ENCODE measurements at regions not wholly inside any gene's neighbourhood (a gene's known extent, or its start where the extent isn't known, plus 50 kb on each side); places are given as distances from the start of the nearest gene placed in this dataset.

DNA sequence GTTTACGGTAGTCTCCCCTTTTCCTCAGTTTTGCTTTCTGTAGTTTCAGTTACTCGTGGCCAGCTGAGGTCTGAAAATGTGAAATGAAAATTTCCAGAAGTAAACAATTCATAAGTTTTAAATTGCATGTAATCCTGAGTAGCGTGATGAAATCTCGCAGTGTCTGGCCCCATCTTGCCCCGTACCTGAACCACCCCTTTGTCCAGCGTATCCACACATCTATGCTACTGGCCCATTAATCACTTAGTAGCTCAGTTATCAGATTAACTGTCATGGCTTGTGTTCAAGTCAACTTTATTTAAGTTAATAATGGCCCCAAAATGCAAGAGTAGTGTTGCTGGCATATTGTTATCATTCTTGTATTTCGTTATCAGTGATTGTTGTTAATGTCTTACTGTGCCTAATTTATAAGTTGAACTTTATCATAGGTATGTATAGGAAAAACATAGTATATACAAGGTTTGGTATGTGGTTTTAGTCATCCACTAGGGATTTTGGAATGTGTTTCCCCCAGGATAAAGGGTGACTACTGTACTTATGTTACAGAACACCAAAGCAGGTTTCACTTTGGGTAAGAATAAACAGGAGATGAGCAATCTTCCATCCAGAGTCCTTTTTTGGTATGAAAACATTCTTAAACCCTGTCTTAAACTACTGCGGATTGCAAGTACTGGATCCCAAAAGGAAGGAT lies 118.4 kb upstream of the KCNN2 start:
- Histone ChIP-seq H3K36me3 (no peaks in the 10 kb centered on the region), H3K4me1 (no peaks in the 10 kb centered on the region), H3K9me3 (no peaks in the 10 kb centered on the region), H3K27ac (no peak overlapping the region), H3K27me3 (no peaks in the 10 kb centered on the region), H3K4me3 (no peak overlapping the region)
- intact Hi-C loops (cut with DNase I; ENCODE audit: low total_unique reads) (no loop called here), in situ Hi-C loops (cut with MboI; ENCODE audit: low sequenced_read_pairs in 4 of 4) (no loop called here)
- ATAC-seq: no peak
- TF ChIP-seq POLR2A (IDR thresholded peaks at IDR 0.05) (no peak), CTCF (IDR thresholded peaks at IDR 0.05 in 4 of 5, conservative IDR thresholded peaks at IDR 0.05 in 1 of 5) (no peak)
- no peak for DNase-seq

DNA sequence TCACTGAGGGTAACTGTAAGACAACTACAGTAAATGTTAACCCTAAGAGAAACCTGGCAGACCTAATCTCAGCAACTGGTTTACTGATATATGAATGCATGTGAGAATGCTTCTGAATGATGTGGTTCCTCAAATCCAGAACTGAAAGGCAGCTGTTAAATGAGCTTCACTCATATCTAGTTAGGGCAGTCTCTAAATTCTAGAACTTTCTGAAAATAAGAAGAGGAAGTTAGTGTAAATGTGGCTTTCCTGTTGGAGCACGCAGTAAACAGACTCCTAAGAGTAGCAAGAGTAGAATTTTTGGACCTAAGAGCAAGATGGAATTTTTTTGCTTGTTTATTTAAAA lies 117.9 kb upstream of the KCNN2 start:
- Histone ChIP-seq H3K4me1 (no peaks in the 10 kb centered on the region), H3K9me3 (no peaks in the 10 kb centered on the region), H3K36me3 (no peaks in the 10 kb centered on the region), H3K27ac (no peak overlapping the region), H3K4me3 (no peak overlapping the region), H3K27me3 (no peaks in the 10 kb centered on the region)
- in situ Hi-C loops (cut with MboI; ENCODE audit: low sequenced_read_pairs in 4 of 4) (no loop called here), intact Hi-C loops (cut with DNase I; ENCODE audit: low total_unique reads) (no loop called here)
- no peak for DNase-seq
- TF ChIP-seq CTCF (IDR thresholded peaks at IDR 0.05 in 4 of 5, conservative IDR thresholded peaks at IDR 0.05 in 1 of 5) (no peak), POLR2A (IDR thresholded peaks at IDR 0.05) (no peak)
- no peak for ATAC-seq

- in situ Hi-C loops (cut with MboI; ENCODE audit: low sequenced_read_pairs in 4 of 4): no loop called here
- H3K4me3 ChIP-seq: no peak overlapping the region
- no peak for TF ChIP-seq CTCF (IDR thresholded peaks at IDR 0.05 in 4 of 5, conservative IDR thresholded peaks at IDR 0.05 in 1 of 5)
- no peak for TF ChIP-seq POLR2A (IDR thresholded peaks at IDR 0.05)
- no peak overlapping the region for H3K27ac ChIP-seq
- no peaks in the 10 kb centered on the region for H3K4me1 ChIP-seq
- intact Hi-C loops (cut with DNase I; ENCODE audit: low total_unique reads): no loop called here
- ATAC-seq: no peak
- no peaks in the 10 kb centered on the region for H3K27me3 ChIP-seq
- DNase-seq: no peak
- no peaks in the 10 kb centered on the region for H3K36me3 ChIP-seq
- H3K9me3 ChIP-seq: no peaks in the 10 kb centered on the region
Observed at GRCh38 chr5:114249823-114250222, 112.0 kb upstream of the KCNN2 start.

DNA sequence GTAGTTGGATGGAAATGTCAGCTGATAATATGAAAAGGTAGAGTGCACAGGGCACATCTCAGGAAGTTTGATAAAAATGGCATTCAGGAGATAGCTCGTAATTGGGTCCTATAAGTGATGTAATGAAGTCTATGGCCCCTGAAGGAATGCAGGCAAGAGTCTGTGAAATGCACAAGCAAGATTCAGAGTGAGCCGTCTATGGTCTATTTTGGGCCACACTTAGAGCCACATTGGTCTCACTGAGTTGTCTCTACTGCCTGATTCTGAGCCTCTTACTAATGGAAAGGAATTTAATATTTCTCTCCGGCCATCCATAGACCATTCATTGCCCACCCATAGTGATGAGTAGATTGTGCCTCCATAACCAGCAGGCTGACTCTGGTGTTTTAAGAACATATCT lies 111.3 kb upstream of the KCNN2 start:
- Histone ChIP-seq H3K9me3 (no peaks in the 10 kb centered on the region), H3K27ac (no peak overlapping the region), H3K4me3 (no peak overlapping the region), H3K27me3 (no peaks in the 10 kb centered on the region), H3K4me1 (no peaks in the 10 kb centered on the region), H3K36me3 (no peaks in the 10 kb centered on the region)
- intact Hi-C loops (cut with DNase I; ENCODE audit: low total_unique reads) (no loop called here), in situ Hi-C loops (cut with MboI; ENCODE audit: low sequenced_read_pairs in 4 of 4) (no loop called here)
- TF ChIP-seq POLR2A (IDR thresholded peaks at IDR 0.05) (no peak), CTCF (IDR thresholded peaks at IDR 0.05 in 4 of 5, conservative IDR thresholded peaks at IDR 0.05 in 1 of 5) (no peak)
- DNase-seq (no peak), ATAC-seq (no peak)

- H3K4me1 ChIP-seq: no peaks in the 10 kb centered on the region
- no peak overlapping the region for H3K4me3 ChIP-seq
- H3K9me3 ChIP-seq: no peaks in the 10 kb centered on the region
- intact Hi-C loops (cut with DNase I; ENCODE audit: low total_unique reads) (no loop called here), in situ Hi-C loops (cut with MboI; ENCODE audit: low sequenced_read_pairs in 4 of 4) (no loop called here)
- no peak for DNase-seq
- no peaks in the 10 kb centered on the region for H3K36me3 ChIP-seq
- ATAC-seq: no peak
- H3K27me3 ChIP-seq: no peaks in the 10 kb centered on the region
- H3K27ac ChIP-seq: no peak overlapping the region
- TF ChIP-seq POLR2A (IDR thresholded peaks at IDR 0.05) (no peak), CTCF (IDR thresholded peaks at IDR 0.05 in 4 of 5, conservative IDR thresholded peaks at IDR 0.05 in 1 of 5) (no peak)
Observed at GRCh38 chr5:114252226-114252625, 109.6 kb upstream of the KCNN2 start.
